HG03439 (cell line): ENCODE measurements at regions not wholly inside any gene's neighbourhood (a gene's known extent, or its start where the extent isn't known, plus 50 kb on each side); places are given as distances from the start of the nearest gene placed in this dataset.
"Not testable (repeated sequence)": the region's sequence is repeated elsewhere in the genome, so short reads cannot be mapped to it uniquely, and the experiment has no call there.

Experiments used
- ATAC-seq: cut with Tn5 transposase; IDR thresholded peaks from one replicate; pipeline ENCODE4 v1.9.1; 2021; ENCODE audit warnings: mild to moderate bottlenecking, moderate library complexity; ENCODE audit not compliant: unreplicated experiment

GRCh38 chr4:187613089-187613839 lies 382.3 kb upstream of the ZFP42 start:
- no peak for ATAC-seq

DNA sequence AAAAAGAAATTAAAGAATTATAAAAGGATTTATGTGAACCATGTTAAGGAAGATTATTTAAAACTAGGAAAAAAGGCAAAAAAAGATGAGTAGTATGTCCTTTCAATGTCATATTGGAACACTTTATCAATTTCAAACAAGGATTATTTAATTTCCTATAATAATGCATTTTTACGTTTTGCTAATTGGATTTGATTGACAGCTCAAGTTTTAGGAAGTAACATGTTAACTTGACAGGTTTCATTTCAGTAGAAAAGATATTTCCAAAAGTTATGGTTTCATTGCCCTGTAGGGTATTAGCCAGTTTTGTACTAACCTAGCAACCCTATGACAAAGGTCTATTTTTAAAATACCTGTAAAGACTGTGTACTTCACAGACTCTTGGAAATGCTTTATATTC lies 379.6 kb upstream of the ZFP42 start:
- ATAC-seq = no peak

DNA sequence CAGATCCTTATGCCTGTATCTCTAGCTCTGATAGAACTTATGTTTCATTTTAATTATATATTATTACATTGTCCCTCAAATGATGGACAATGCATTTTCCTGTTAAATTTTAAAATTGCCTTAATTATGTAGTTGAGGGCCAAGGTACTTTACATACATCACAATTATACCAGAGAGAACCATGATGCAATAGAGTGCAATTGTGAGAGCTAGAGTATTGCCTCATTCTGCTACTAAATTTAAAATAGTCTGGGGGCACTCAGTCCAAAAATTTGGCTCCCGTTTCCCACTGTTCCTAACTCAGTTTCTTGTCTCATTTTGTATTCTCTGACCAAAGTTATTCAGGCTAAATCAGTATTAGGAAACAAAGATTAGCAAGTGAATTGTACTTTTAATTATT lies 378.5 kb upstream of the ZFP42 start:
- ATAC-seq = no peak

- ATAC-seq = no peak
Observed at GRCh38 chr4:187618701-187619281, 376.8 kb upstream of the ZFP42 start.

- ATAC-seq = no peak
Observed at GRCh38 chr4:187619319-187619718, 376.3 kb upstream of the ZFP42 start.

DNA sequence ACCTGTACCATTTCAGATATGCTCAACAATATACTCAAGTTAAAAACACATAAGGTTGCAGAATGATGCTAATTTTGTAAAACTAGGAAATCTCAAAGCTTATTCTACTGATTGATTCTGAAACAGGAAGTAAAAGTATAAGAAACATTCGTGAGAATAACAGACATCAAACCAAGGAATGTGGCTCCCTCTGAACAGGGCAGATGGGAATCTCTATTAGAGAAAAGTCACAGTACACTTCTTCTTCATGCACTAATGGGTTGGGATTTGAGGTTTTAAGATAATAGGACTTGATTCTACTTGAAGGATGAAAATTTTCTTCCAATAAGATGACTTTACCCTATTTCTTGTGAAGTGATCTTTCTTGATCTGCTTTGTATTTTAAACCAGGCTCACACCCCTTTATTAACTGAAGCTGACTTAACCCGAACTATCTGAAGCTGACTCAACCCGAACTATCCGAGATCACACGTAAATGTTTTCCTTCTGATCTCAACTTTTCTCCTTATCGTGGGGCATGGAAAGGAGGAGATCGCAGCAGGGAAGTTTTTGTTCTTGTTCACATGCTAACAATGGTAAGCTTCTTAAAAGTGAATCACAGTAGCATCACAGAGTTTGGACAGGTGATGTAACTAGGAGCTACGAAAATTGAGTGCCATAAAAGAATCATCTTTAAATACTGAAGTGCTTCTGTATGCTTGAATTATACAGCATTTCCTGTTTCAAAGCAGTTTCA lies 363.1 kb upstream of the ZFP42 start:
- no peak for ATAC-seq

- no peak for ATAC-seq
Observed at GRCh38 chr4:187633245-187633644, 362.3 kb upstream of the ZFP42 start.

GRCh38 chr4:187656959-187657358 lies 338.6 kb upstream of the ZFP42 start:
- no peak for ATAC-seq

DNA sequence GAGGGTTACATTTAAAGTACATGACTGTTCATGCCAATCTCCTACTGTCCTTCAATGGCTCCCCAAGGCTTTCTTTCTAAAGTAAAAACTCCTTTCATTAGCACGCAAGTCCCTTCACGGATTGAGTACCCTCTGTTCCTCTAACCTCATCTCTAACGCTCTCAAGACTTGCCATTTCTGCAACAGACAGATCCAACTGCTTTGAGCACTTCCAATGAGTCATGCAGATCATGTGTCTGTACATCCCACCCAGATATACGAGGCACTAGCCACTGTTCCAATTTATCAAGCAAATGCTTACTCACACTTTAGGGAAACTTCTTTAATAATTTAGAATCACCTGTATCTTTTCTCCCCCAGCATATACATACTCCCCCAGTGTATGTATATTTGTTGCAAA lies 332.5 kb upstream of the ZFP42 start:
- no peak for ATAC-seq

GRCh38 chr4:187664011-187664410 lies 331.6 kb upstream of the ZFP42 start:
- no peak for ATAC-seq

DNA sequence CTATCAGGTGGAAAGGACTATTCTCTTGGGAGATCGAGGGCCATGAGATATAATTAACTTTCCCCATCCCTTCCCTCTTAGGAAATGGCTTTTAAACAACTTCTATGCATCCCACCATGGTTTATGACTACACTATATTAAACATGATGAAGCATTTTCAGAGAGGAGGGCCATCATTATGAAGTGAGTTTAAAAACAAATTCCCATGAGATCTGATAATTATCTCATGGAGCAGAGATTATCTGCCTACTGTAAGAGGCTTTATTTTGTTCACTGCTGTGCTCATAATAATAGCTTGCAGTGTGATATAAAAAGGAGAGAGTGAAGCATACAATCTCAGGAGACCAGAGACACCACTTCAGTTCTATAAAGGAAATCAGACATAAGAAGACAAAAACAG lies 330.5 kb upstream of the ZFP42 start:
- no peak for ATAC-seq

DNA sequence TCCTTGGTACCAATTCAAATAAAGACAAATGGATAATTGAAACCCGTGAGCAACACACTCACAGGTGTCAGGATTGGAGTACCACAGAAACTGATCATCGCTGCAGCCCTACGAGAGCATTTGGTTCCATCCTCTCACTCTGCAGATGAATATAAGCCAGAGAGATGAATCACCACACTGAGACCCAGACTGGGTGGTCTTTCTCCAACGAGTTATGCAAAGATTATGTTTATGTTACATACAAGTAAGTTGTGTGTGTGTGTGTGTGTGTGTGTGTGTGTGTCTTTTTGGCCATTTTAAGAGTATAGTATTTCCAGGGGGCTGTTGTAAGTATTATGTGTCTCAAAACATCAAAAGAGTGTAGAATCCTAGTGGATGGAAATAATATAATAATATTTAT lies 329.5 kb upstream of the ZFP42 start:
- ATAC-seq = no peak

- no peak for ATAC-seq
Observed at GRCh38 chr4:187666697-187667494, 328.7 kb upstream of the ZFP42 start.

DNA sequence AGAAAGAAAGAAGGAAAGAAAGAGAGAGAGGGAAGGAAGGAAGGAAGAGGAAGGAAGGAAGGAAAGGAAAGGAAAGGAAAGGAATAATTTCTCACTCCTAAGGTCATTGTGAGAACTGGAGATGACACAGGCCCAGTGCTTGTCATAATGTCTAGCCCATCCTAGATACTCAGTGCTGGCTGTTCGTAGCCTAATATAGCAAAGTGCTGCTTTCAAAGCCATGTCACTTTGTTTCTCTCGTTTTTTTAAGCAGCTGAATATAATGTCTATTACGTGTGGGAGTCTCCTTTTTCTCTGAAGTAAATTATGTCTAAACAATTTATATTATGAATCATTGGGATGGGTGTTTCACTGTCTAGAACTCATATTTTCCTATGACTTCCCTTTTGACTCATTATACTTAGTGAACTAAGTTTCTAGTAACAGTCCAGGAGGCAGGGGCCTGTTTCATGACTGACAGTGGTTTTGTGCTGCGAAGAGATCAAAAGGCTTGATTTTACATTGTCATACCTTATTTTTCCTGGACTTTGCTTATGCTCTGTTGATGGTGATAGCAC lies 327.0 kb upstream of the ZFP42 start:
- no peak for ATAC-seq

- not testable (repeated sequence) for ATAC-seq
Observed at GRCh38 chr4:187671521-187671920, 324.1 kb upstream of the ZFP42 start.

DNA sequence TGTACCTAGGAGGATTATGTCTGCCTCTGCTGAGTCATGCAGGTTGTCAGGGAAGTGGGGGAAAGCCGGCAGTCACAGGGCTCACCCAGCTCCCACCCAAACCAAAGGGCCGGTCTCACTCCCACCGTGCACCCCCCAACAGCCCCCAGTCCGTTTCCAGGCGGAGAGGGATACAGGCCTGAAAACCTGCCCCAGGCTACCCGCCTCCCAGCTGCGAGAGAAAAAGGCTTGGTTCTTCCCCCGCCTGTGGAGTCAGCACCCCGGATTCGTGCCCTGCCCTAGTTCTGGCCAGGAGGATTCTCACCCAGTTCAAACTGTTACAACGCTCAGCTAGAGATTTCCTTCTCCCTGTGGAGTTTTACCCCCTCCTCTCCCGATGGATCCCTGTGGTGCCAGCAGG lies 323.6 kb upstream of the ZFP42 start:
- ATAC-seq = not testable (repeated sequence)

GRCh38 chr4:187672526-187672925 lies 323.0 kb upstream of the ZFP42 start:
- ATAC-seq = not testable (repeated sequence)

- ATAC-seq = no peak
Observed at GRCh38 chr4:187679450-187679849, 316.1 kb upstream of the ZFP42 start.

DNA sequence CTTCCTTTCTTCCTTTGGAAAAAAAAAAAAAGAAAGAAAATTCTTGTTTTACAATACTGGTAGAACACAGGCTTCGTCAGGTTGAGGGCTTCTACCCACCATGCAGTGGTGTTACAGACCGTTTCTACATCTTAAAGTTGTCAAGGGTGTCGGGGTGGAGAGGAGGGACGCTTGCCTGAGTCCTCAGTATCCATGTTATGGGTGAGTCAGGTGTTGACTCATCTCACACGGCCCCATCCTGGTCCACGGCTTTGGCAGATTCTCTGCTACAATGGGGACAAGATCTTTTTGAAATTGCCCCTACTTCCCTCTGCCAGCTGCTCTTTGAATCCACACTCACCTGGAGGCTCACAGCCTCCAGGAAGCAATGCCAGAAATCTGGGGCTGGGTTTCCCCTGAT lies 310.3 kb upstream of the ZFP42 start:
- ATAC-seq = no peak

DNA sequence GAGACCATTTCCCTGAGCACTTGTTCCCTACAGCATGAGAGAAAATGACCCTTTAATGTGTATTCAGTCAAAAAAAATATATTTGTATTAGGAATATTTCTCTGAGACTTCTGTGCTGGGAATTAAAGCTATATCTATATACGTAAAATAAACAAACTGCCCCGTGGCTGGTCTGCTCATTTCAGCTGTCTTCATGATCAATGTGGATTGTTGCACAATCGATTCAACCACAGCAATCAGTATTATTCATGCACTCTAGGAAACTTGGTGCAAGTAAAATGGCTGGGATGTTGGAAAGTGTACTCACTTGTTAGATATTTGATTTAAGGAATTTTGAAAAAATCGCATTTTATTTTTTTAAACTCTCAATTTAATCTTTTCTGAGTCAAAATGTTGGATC lies 307.9 kb upstream of the ZFP42 start:
- ATAC-seq = no peak

DNA sequence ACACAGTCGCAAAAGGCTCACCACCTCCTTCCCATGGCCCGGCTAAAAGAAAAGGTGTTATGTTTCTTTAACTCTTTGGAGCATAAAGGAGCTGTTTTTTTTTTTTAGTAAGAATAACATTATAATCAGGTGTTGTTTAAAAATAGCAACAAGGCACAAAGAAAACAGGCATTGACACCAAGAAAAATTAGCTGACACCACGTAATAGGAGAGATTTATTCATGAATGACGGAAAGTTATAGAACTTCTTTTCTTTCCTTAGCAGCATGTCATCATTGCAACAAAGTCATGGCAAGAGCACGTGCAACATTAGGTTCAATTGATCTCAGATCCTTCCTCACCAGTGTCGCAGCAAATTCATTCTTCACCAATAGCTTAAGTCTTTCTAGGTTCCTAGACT lies 302.9 kb upstream of the ZFP42 start:
- no peak for ATAC-seq
